ENCODE measurements at regions not wholly inside any gene's neighbourhood (a gene's known extent, or its start where the extent isn't known, plus 50 kb on each side); places are given as distances from the start of the nearest gene placed in this dataset.

GRCh38 chrX:124993735-124994134 is 325.9 kb upstream of the TEX13C start:
- Histone ChIP-seq H3K27me3 (ENCODE audit: low read length) (no peaks in the 10 kb centered on the region), H3K9me3 (ENCODE audit: low read length) (no peaks in the 10 kb centered on the region), H4K20me1 (ENCODE audit: insufficient read depth, low read depth, low read length) (no peaks in the 10 kb centered on the region), H3K9ac (ENCODE audit: low read length) (no peak overlapping the region), H2AFZ (ENCODE audit: low read length) (no peak overlapping the region), H3K9me2 (replicated peaks; ENCODE audit: insufficient read depth, low read length) (no peaks in the 10 kb centered on the region), H3K4me3 (ENCODE audit: low read length) (no peak overlapping the region), H3K36me3 (ENCODE audit: insufficient read depth, low read length) (no peaks in the 10 kb centered on the region), H3K79me2 (ENCODE audit: low read length) (no peaks in the 10 kb centered on the region), H3K4me1 (ENCODE audit: low read length) (no peaks in the 10 kb centered on the region), H3K27ac (ENCODE audit: low read length) (no peak overlapping the region), H3K4me2 (ENCODE audit: low read depth, low read length, poor library complexity, severe bottlenecking) (no peak overlapping the region)
- DNase-seq = no peak

GRCh38 chrX:124994404-124994803 is 325.3 kb upstream of the TEX13C start:
- no peaks in the 10 kb centered on the region for H3K36me3 ChIP-seq (ENCODE audit: insufficient read depth, low read length)
- DNase-seq = no peak
- no peak overlapping the region for H3K27ac ChIP-seq (ENCODE audit: low read length)
- H3K27me3 ChIP-seq (ENCODE audit: low read length) = no peaks in the 10 kb centered on the region
- no peak overlapping the region for H3K4me2 ChIP-seq (ENCODE audit: low read depth, low read length, poor library complexity, severe bottlenecking)
- H3K79me2 ChIP-seq (ENCODE audit: low read length) = no peaks in the 10 kb centered on the region
- no peaks in the 10 kb centered on the region for H3K9me2 ChIP-seq (replicated peaks; ENCODE audit: insufficient read depth, low read length)
- no peaks in the 10 kb centered on the region for H3K4me1 ChIP-seq (ENCODE audit: low read length)
- H3K9me3 ChIP-seq (ENCODE audit: low read length) = no peaks in the 10 kb centered on the region
- H4K20me1 ChIP-seq (ENCODE audit: insufficient read depth, low read depth, low read length) = no peaks in the 10 kb centered on the region
- no peak overlapping the region for H3K9ac ChIP-seq (ENCODE audit: low read length)
- H2AFZ ChIP-seq (ENCODE audit: low read length) = no peak overlapping the region
- H3K4me3 ChIP-seq (ENCODE audit: low read length) = no peak overlapping the region

- H3K4me3 ChIP-seq (ENCODE audit: low read length) = no peak overlapping the region
- H3K36me3 ChIP-seq (ENCODE audit: insufficient read depth, low read length) = no peaks in the 10 kb centered on the region
- H3K9me2 ChIP-seq (replicated peaks; ENCODE audit: insufficient read depth, low read length) = no peaks in the 10 kb centered on the region
- H4K20me1 ChIP-seq (ENCODE audit: insufficient read depth, low read depth, low read length) = no peaks in the 10 kb centered on the region
- no peak overlapping the region for H2AFZ ChIP-seq (ENCODE audit: low read length)
- H3K27me3 ChIP-seq (ENCODE audit: low read length) = no peaks in the 10 kb centered on the region
- no peak overlapping the region for H3K27ac ChIP-seq (ENCODE audit: low read length)
- H3K4me1 ChIP-seq (ENCODE audit: low read length) = no peaks in the 10 kb centered on the region
- H3K4me2 ChIP-seq (ENCODE audit: low read depth, low read length, poor library complexity, severe bottlenecking) = no peak overlapping the region
- H3K9me3 ChIP-seq (ENCODE audit: low read length) = no peaks in the 10 kb centered on the region
- no peak for DNase-seq
- H3K9ac ChIP-seq (ENCODE audit: low read length) = no peak overlapping the region
- H3K79me2 ChIP-seq (ENCODE audit: low read length) = no peaks in the 10 kb centered on the region
Measured at GRCh38 chrX:125003746-125004446, 315.8 kb upstream of the TEX13C start.

GRCh38 chrX:125004799-125005198 is 314.9 kb upstream of the TEX13C start:
- H3K9ac ChIP-seq (ENCODE audit: low read length) = no peak overlapping the region
- H2AFZ ChIP-seq (ENCODE audit: low read length) = no peak overlapping the region
- H3K79me2 ChIP-seq (ENCODE audit: low read length) = no peaks in the 10 kb centered on the region
- DNase-seq = no peak
- H3K27me3 ChIP-seq (ENCODE audit: low read length) = no peaks in the 10 kb centered on the region
- H3K4me2 ChIP-seq (ENCODE audit: low read depth, low read length, poor library complexity, severe bottlenecking) = no peak overlapping the region
- H3K9me2 ChIP-seq (replicated peaks; ENCODE audit: insufficient read depth, low read length) = no peaks in the 10 kb centered on the region
- no peak overlapping the region for H3K27ac ChIP-seq (ENCODE audit: low read length)
- H3K4me3 ChIP-seq (ENCODE audit: low read length) = no peak overlapping the region
- H3K36me3 ChIP-seq (ENCODE audit: insufficient read depth, low read length) = no peaks in the 10 kb centered on the region
- H4K20me1 ChIP-seq (ENCODE audit: insufficient read depth, low read depth, low read length) = no peaks in the 10 kb centered on the region
- H3K9me3 ChIP-seq (ENCODE audit: low read length) = no peaks in the 10 kb centered on the region
- H3K4me1 ChIP-seq (ENCODE audit: low read length) = no peaks in the 10 kb centered on the region

GRCh38 chrX:125005863-125006262 is 313.8 kb upstream of the TEX13C start:
- H4K20me1 ChIP-seq (ENCODE audit: insufficient read depth, low read depth, low read length) = no peaks in the 10 kb centered on the region
- H3K9me3 ChIP-seq (ENCODE audit: low read length) = no peaks in the 10 kb centered on the region
- no peak overlapping the region for H3K4me2 ChIP-seq (ENCODE audit: low read depth, low read length, poor library complexity, severe bottlenecking)
- H3K9me2 ChIP-seq (replicated peaks; ENCODE audit: insufficient read depth, low read length) = no peaks in the 10 kb centered on the region
- no peaks in the 10 kb centered on the region for H3K4me1 ChIP-seq (ENCODE audit: low read length)
- DNase-seq = no peak
- H3K79me2 ChIP-seq (ENCODE audit: low read length) = no peaks in the 10 kb centered on the region
- H3K9ac ChIP-seq (ENCODE audit: low read length) = no peak overlapping the region
- H3K36me3 ChIP-seq (ENCODE audit: insufficient read depth, low read length) = no peaks in the 10 kb centered on the region
- no peak overlapping the region for H3K4me3 ChIP-seq (ENCODE audit: low read length)
- H3K27me3 ChIP-seq (ENCODE audit: low read length) = no peaks in the 10 kb centered on the region
- no peak overlapping the region for H2AFZ ChIP-seq (ENCODE audit: low read length)
- H3K27ac ChIP-seq (ENCODE audit: low read length) = no peak overlapping the region

GRCh38 chrX:125006704-125007103 is 313.0 kb upstream of the TEX13C start:
- no peaks in the 10 kb centered on the region for H3K27me3 ChIP-seq (ENCODE audit: low read length)
- no peaks in the 10 kb centered on the region for H3K9me3 ChIP-seq (ENCODE audit: low read length)
- no peaks in the 10 kb centered on the region for H3K36me3 ChIP-seq (ENCODE audit: insufficient read depth, low read length)
- no peaks in the 10 kb centered on the region for H3K4me1 ChIP-seq (ENCODE audit: low read length)
- no peaks in the 10 kb centered on the region for H4K20me1 ChIP-seq (ENCODE audit: insufficient read depth, low read depth, low read length)
- no peaks in the 10 kb centered on the region for H3K79me2 ChIP-seq (ENCODE audit: low read length)
- no peak overlapping the region for H3K27ac ChIP-seq (ENCODE audit: low read length)
- no peak for DNase-seq
- H3K4me3 ChIP-seq (ENCODE audit: low read length) = no peak overlapping the region
- no peak overlapping the region for H3K4me2 ChIP-seq (ENCODE audit: low read depth, low read length, poor library complexity, severe bottlenecking)
- H2AFZ ChIP-seq (ENCODE audit: low read length) = no peak overlapping the region
- H3K9me2 ChIP-seq (replicated peaks; ENCODE audit: insufficient read depth, low read length) = no peaks in the 10 kb centered on the region
- no peak overlapping the region for H3K9ac ChIP-seq (ENCODE audit: low read length)

GRCh38 chrX:125012585-125012984 is 307.1 kb upstream of the TEX13C start:
- H3K9me3 ChIP-seq (ENCODE audit: low read length) = no peaks in the 10 kb centered on the region
- no peaks in the 10 kb centered on the region for H3K36me3 ChIP-seq (ENCODE audit: insufficient read depth, low read length)
- no peak overlapping the region for H3K4me2 ChIP-seq (ENCODE audit: low read depth, low read length, poor library complexity, severe bottlenecking)
- no peaks in the 10 kb centered on the region for H3K27me3 ChIP-seq (ENCODE audit: low read length)
- no peaks in the 10 kb centered on the region for H4K20me1 ChIP-seq (ENCODE audit: insufficient read depth, low read depth, low read length)
- no peaks in the 10 kb centered on the region for H3K9me2 ChIP-seq (replicated peaks; ENCODE audit: insufficient read depth, low read length)
- no peak overlapping the region for H3K9ac ChIP-seq (ENCODE audit: low read length)
- H3K4me1 ChIP-seq (ENCODE audit: low read length) = no peaks in the 10 kb centered on the region
- H2AFZ ChIP-seq (ENCODE audit: low read length) = no peak overlapping the region
- H3K79me2 ChIP-seq (ENCODE audit: low read length) = no peaks in the 10 kb centered on the region
- DNase-seq = no peak
- no peak overlapping the region for H3K4me3 ChIP-seq (ENCODE audit: low read length)
- H3K27ac ChIP-seq (ENCODE audit: low read length) = no peak overlapping the region

GRCh38 chrX:125029131-125029530 is 290.5 kb upstream of the TEX13C start:
- Histone ChIP-seq H3K79me2 (ENCODE audit: low read length) (no peaks in the 10 kb centered on the region), H3K27me3 (ENCODE audit: low read length) (no peaks in the 10 kb centered on the region), H3K27ac (ENCODE audit: low read length) (no peak overlapping the region), H3K9me2 (replicated peaks; ENCODE audit: insufficient read depth, low read length) (no peaks in the 10 kb centered on the region), H3K36me3 (ENCODE audit: insufficient read depth, low read length) (no peaks in the 10 kb centered on the region), H3K9me3 (ENCODE audit: low read length) (no peaks in the 10 kb centered on the region), H3K4me3 (ENCODE audit: low read length) (no peak overlapping the region), H4K20me1 (ENCODE audit: insufficient read depth, low read depth, low read length) (no peaks in the 10 kb centered on the region), H3K4me1 (ENCODE audit: low read length) (no peaks in the 10 kb centered on the region), H2AFZ (ENCODE audit: low read length) (no peak overlapping the region), H3K4me2 (ENCODE audit: low read depth, low read length, poor library complexity, severe bottlenecking) (no peak overlapping the region), H3K9ac (ENCODE audit: low read length) (no peak overlapping the region)
- no peak for DNase-seq
